Hepatocyte (in vitro differentiated cells): ENCODE measurements at regions not wholly inside any gene's neighbourhood (a gene's known extent, or its start where the extent isn't known, plus 50 kb on each side); places are given as distances from the start of the nearest gene placed in this dataset.

ENCODE experiments used
- DNase-seq: peaks from one replicate; pipeline ENCODE4 v3.0.0-alpha.2; 2016; ENCODE audit warnings: low spot score
- H2AFZ ChIP-seq: fragments of 200-600 bp; sonication (generic); 2 replicates; pipeline ENCODE4 v1.6.0; 2016; ENCODE audit warnings: antibody characterized with exemption, mild to moderate bottlenecking
- H3K27ac ChIP-seq: fragments of 200-600 bp; sonication (generic); 2 replicates; pipeline ENCODE4 v1.5.1; 2016; ENCODE audit warnings: mild to moderate bottlenecking
- H3K27me3 ChIP-seq: fragments of 200-600 bp; sonication (generic); 2 replicates; pipeline ENCODE4 v1.6.1; 2016
- H3K36me3 ChIP-seq: fragments of 200-600 bp; sonication (generic); replicated peaks from 2 replicates; pipeline ENCODE4 v1.5.1; 2016; ENCODE audit warnings: low read depth; ENCODE audit not compliant: insufficient read depth
- H3K4me1 ChIP-seq: fragments of 200-600 bp; sonication (generic); 2 replicates; pipeline ENCODE4 v1.5.1; 2016; ENCODE audit warnings: mild to moderate bottlenecking, moderate library complexity; ENCODE audit not compliant: insufficient read depth
- H3K4me2 ChIP-seq: fragments of 200-600 bp; sonication (generic); 2 replicates; pipeline ENCODE4 v1.6.0; 2016
- H3K4me3 ChIP-seq: fragments of 200-600 bp; sonication (generic); 2 replicates; pipeline ENCODE4 v1.5.1; 2016; ENCODE audit warnings: mild to moderate bottlenecking
- H3K79me2 ChIP-seq: fragments of 200-600 bp; sonication (generic); 2 replicates; pipeline ENCODE4 v1.6.0; 2017; ENCODE audit warnings: mild to moderate bottlenecking
- H3K9me2 ChIP-seq: fragments of 200-600 bp; sonication (generic); replicated peaks from 2 replicates; pipeline ENCODE4 v1.6.0; 2017; ENCODE audit warnings: mild to moderate bottlenecking; ENCODE audit not compliant: insufficient read depth
- H3K9me3 ChIP-seq: fragments of 200-600 bp; sonication (generic); 2 replicates; pipeline ENCODE4 v1.5.1; 2016; ENCODE audit warnings: low read depth, mild to moderate bottlenecking
- H4K20me1 ChIP-seq: fragments of 200-600 bp; sonication (generic); 2 replicates; pipeline ENCODE4 v1.6.0; 2016; ENCODE audit warnings: mild to moderate bottlenecking; ENCODE audit not compliant: insufficient read depth, poor library complexity, severe bottlenecking
- EZH2 ChIP-seq: fragments of 200-600 bp; sonication (generic); IDR thresholded peaks from 2 replicates; pipeline ENCODE4 v1.6.1; 2016; ENCODE audit warnings: antibody characterized with exemption, mild to moderate bottlenecking, borderline replicate concordance
- EZH2phosphoT487 ChIP-seq: fragments of 200-600 bp; sonication (generic); IDR thresholded peaks from one replicate; pipeline ENCODE4 v1.6.1; 2018; ENCODE audit warnings: antibody characterized with exemption, mild to moderate bottlenecking, low read depth, moderate library complexity; ENCODE audit not compliant: unreplicated experiment, severe bottlenecking
- WGBS: methylation state at CpG from one replicate; pipeline ENCODE4 v1.1.6; 2016; ENCODE audit warnings: low lambda C conversion rate; ENCODE audit errors: missing lambda C conversion rate; 5-methylcytosine and 5-hydroxymethylcytosine counted together
- TF ChIP-seq, protein P1 (sequence below): fragments of 200-600 bp; sonication (generic); IDR thresholded peaks from 2 replicates; pipeline ENCODE4 v1.5.1; 2016; ENCODE audit warnings: antibody characterized with exemption, mild to moderate bottlenecking; ENCODE audit not compliant: poor library complexity

GRCh38 chr15:20358779-20359414 is 182.7 kb downstream of the GOLGA6L6 start:
- TF ChIP-seq EZH2 (no peak), EZH2phosphoT487 (no peak)
- TF ChIP-seq, protein P1, sequence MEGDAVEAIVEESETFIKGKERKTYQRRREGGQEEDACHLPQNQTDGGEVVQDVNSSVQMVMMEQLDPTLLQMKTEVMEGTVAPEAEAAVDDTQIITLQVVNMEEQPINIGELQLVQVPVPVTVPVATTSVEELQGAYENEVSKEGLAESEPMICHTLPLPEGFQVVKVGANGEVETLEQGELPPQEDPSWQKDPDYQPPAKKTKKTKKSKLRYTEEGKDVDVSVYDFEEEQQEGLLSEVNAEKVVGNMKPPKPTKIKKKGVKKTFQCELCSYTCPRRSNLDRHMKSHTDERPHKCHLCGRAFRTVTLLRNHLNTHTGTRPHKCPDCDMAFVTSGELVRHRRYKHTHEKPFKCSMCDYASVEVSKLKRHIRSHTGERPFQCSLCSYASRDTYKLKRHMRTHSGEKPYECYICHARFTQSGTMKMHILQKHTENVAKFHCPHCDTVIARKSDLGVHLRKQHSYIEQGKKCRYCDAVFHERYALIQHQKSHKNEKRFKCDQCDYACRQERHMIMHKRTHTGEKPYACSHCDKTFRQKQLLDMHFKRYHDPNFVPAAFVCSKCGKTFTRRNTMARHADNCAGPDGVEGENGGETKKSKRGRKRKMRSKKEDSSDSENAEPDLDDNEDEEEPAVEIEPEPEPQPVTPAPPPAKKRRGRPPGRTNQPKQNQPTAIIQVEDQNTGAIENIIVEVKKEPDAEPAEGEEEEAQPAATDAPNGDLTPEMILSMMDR: no peak
- Histone ChIP-seq H3K27ac (no peak overlapping the region), H4K20me1 (no peaks in the 10 kb centered on the region), H3K4me3 (no peak overlapping the region), H3K36me3 (no peaks in the 10 kb centered on the region), H3K9me3 (peaks cover 34% of the 10 kb centered on the region), H3K4me1 (no peaks in the 10 kb centered on the region), H3K4me2 (no peak overlapping the region), H3K79me2 (no peaks in the 10 kb centered on the region), H3K27me3 (no peaks in the 10 kb centered on the region), H2AFZ (no peak overlapping the region), H3K9me2 (no peaks in the 10 kb centered on the region)
- no peak for DNase-seq
- 72% methylated on average over 17 of the region's 17 CpGs for WGBS

GRCh38 chr15:20358066-20358778 is 183.4 kb downstream of the GOLGA6L6 start:
- Histone ChIP-seq H3K9me2 (no peaks in the 10 kb centered on the region), H3K27ac (no peak overlapping the region), H3K4me1 (no peaks in the 10 kb centered on the region), H3K36me3 (no peaks in the 10 kb centered on the region), H3K79me2 (no peaks in the 10 kb centered on the region), H3K27me3 (no peaks in the 10 kb centered on the region), H2AFZ (no peak overlapping the region), H3K4me2 (no peak overlapping the region), H4K20me1 (no peaks in the 10 kb centered on the region), H3K4me3 (no peak overlapping the region), H3K9me3 (peaks cover 36% of the 10 kb centered on the region)
- no peak for TF ChIP-seq EZH2phosphoT487
- no peak for TF ChIP-seq EZH2
- TF ChIP-seq, protein P1: no peak
- WGBS: 86% methylated on average over 28 of the region's 28 CpGs
- peak; percentile 42 for DNase-seq

GRCh38 chr15:20357481-20358065 is 184.0 kb downstream of the GOLGA6L6 start:
- Histone ChIP-seq H3K4me3 (no peak overlapping the region), H3K27ac (no peak overlapping the region), H2AFZ (no peak overlapping the region), H3K9me3 (peaks cover 40% of the 10 kb centered on the region), H3K9me2 (no peaks in the 10 kb centered on the region), H3K79me2 (no peaks in the 10 kb centered on the region), H3K36me3 (no peaks in the 10 kb centered on the region), H3K4me1 (no peaks in the 10 kb centered on the region), H3K4me2 (no peak overlapping the region), H4K20me1 (no peaks in the 10 kb centered on the region), H3K27me3 (no peaks in the 10 kb centered on the region)
- WGBS: 83% methylated on average over 17 of the region's 17 CpGs
- TF ChIP-seq EZH2phosphoT487 (no peak), EZH2 (no peak)
- TF ChIP-seq, protein P1: no peak
- DNase-seq: peak; percentile 43
